Right renal pelvis (tissue), 4 donors: ENCODE measurements at regions not wholly inside any gene's neighbourhood (a gene's known extent, or its start where the extent isn't known, plus 50 kb on each side); places are given as distances from the start of the nearest gene placed in this dataset.

Experiments
- DNase-seq, 4 donors: peaks; one replicate each; pipeline ENCODE4 v3.0.0-alpha.2; 2013; ENCODE audit warnings: low read depth in 4 of 4, low spot score in 3 of 4, missing footprints in 1 of 4

GRCh38 chr11:8340296-8340695 is 76.6 kb upstream of the LMO1 start:
- DNase-seq: no peak

GRCh38 chr11:8339592-8340022 is 75.9 kb upstream of the LMO1 start:
- no peak for DNase-seq

DNA sequence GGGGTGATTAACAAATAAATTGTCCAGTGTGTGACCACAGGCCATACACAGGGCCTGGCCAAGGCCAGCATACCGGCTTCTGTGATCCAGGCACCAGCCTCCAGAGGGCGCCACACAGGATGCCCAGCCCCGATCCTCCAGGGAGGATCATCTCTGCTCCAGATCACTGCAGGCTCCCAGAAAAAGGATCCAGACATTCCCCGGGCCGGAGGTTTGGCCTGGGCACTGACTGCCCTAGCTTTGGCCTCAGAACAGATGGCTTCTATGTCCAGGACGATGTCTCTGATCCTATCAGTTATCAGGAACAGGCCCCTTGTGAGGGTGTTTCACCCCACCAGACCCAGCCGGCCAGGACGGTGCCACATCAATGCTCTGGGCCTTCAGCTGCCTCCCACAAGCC is 74.5 kb upstream of the LMO1 start:
- DNase-seq: no peak

- no peak for DNase-seq
Measured at GRCh38 chr11:8337130-8337795, 73.6 kb upstream of the LMO1 start.

GRCh38 chr11:8336356-8337129 is 72.9 kb upstream of the LMO1 start:
- no peak for DNase-seq

DNA sequence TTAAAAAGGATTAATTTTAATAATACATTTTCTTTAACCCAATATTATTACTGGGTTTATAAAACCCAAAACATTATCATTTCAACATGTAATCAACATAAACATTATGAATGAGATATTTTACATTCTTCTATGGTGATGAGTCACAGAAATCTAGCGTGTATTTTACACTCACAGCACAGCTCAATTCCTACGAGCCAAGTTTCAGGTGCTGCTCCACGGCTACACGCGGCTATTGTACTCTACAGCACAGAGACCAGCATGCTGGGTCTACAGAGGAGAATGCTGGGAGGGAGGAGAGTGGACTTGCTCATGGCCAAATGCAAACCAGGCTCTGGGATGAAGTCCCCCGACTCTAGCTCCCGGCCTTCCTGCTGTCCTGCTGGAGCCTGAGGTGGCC is 72.0 kb upstream of the LMO1 start:
- DNase-seq: no peak

- no peak for DNase-seq
Measured at GRCh38 chr11:8335186-8335585, 71.5 kb upstream of the LMO1 start.

GRCh38 chr11:8333811-8334401 is 70.2 kb upstream of the LMO1 start:
- no peak for DNase-seq

GRCh38 chr11:8333376-8333775 is 69.7 kb upstream of the LMO1 start:
- no peak for DNase-seq

DNA sequence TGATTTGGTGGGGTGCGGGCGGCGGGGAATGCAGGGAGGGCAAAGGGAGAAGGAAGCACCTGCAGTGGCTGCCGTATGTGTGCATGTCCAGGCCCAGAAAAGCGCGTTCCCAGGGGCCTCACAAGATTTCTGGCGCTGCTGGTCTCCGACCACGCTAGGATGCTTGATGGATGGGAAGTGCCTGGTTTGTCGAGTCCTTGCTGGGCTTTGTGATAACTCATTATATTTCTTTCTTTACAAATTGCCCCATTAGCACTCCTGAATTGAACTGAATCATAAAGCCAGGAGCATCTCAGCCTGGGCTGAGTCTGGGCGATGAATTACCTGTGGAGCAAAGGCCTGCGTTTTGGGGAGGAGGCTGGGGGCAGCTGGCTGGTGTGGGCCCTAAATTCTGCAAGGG is 69.2 kb upstream of the LMO1 start:
- DNase-seq: no peak

GRCh38 chr11:8332196-8332595 is 68.5 kb upstream of the LMO1 start:
- DNase-seq: no peak

- no peak for DNase-seq
Measured at GRCh38 chr11:8331767-8332166, 68.1 kb upstream of the LMO1 start.

GRCh38 chr11:8330896-8331295 is 67.2 kb upstream of the LMO1 start:
- no peak for DNase-seq

DNA sequence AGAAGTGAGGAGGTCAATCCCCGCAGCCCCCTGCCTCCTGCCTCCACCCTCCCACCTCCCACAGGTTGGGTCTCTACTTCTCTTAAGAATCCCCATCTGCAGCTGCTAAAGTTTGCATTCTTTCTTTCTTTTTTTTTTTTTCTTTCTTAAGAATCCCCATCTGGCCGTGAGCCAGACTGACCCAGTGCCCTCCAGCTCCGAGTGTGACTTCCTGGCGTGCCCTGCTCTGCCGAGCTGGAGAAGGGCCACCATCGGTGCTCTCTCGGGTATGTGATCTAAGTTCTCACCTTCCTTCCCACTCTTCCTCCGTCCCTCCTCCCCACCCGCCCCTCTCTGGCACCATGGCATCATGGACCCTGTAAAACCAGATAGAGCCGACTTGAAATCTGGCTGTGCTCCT is 66.7 kb upstream of the LMO1 start:
- no peak for DNase-seq

DNA sequence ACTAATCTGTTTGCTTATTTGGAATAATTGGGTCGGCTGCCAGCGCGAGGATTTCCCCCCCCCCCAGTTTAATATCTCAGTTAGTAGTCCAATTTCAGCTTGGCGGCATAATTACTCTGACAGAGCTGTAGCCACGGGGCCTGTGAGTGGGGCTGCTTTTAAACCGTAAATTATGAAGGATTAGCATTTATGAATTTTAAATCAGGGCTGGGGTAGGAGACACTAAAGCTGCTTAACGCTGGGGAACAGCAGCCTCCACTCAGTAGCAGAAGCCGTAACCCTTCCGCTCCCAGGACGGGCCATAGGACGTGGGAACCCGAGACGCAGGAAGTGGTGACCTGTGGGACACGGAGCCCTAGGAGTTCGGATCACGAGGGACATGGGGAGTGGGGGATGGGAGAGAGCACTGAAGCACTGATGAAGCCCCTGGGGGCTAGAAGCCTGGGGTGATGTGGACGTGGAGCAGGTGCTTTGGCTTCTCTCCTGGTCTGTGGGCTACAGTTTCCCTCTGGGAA is 66.2 kb upstream of the LMO1 start:
- no peak for DNase-seq

DNA sequence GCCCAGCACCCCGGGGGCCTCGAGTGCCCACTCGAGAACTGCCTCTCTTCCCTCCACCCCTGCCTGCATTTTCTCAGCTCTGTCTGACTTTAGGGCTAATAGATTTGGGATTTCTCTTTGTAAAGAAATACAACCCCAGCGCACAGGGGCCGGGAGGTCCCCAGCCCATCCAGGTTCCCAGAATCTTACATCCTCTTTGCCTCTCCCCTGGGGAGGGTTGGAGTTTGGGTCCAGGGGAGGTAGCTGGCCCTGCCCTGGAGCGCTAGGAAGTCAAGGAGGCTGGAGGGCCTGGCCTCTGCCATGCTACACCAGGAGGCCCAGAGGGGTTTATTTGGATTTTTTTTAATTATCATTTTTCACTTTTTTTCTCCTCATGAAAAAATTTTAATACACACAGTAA is 65.7 kb upstream of the LMO1 start:
- no peak for DNase-seq

- peak; percentile 38 to 59 (median 52) for DNase-seq
Measured at GRCh38 chr11:8328848-8329330, 65.2 kb upstream of the LMO1 start.

DNA sequence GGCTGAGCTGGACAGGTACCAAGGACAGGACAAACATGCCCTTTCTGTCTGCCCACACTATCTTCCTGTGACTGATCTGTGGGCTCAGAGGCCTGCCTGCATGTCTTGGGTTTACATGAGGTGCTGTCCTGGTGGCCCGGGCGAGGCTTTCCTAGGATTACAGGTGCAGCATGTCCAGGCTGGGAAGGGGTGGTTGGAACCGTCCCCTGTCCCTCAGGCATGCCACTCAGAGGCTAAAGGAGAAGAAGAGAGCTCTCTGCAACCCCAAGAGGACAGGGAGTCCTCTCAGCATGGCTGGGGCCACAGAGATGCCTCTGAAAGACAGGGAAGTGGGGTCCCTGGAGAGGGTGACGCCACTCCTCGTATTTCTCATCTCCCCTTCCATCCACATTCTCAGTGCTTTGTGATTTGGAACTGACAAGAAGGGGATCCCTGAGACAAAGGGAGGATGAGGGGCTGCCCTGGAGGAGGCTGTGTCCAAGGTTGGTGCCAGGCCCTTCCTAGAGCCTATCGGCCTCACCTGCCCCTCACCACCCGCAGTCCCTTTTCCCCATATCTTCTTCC is 64.6 kb upstream of the LMO1 start:
- DNase-seq: no peak

DNA sequence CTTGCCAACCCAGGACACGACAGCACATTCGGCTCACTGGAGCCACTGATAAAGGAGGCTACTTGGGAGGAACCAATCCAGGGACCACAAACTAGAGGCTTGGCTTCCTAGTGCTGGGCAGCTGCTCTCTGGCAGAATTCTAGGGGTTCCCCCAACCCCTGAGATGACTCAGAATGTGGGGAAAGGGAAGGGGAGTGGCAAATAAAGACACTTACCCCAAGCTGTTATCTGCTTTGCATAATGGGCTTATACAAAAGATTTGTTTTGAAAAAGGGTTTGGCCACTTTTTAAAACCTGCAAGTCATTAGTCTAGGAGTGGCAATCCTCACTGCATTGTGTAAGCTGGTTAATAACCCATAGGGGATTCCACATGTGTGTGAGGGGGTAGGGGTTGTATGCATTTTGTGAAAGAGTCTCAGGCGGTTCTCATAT is 64.1 kb upstream of the LMO1 start:
- DNase-seq: no peak

DNA sequence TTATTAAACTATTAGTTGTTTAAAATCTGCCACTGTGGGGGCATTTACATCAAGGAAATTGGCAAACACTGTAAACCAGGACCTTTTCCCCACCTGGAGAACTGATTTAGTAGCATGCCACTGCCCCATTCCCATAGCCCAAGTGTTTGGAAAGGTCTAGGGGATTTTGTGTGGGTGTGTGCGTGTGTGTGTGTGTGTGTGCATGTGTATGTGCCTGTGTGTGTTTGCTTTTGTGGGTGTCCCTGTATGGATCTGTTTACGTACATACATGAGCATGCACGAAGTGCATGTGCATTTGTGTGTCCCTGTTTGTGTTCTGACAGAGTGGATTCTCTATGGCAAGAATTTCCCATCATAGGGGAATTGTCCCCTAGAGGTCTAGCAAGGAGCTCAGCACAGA is 62.7 kb upstream of the LMO1 start:
- DNase-seq: no peak

DNA sequence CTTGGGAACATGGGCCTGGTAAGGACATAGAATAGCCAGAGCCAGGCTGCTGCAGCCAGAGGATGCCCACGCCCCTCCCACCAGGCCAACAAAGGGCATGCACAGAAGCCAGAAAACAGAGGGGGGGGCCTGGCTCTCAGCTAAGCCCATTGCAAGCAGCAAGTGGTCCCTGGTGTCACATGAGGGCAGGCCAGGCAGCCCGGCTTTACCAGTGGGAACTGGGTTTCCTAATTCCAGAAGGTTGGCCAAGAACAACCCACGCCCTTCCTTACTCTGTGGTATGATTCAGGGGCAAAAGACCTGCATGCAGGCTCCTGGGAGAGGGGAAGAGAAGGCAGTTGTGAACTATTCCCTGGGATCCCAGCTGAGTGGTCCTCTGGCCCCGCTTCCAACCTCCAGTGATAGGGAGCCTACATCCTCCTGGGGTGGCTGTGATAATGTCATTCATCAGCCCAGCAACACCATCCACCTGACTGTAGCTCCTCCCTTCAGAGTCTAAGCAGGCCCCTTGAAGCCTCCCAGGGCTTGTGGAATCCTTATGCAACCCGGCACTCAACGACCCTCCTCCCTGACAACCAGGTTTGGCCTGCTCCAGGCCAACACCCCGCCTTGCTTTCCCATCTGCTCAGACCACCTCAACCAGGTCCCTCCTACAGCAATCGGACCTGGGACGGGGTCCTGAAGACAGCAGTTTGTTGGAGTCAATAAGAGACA is 62.1 kb upstream of the LMO1 start:
- no peak for DNase-seq
